Tibial nerve (tissue), 4 donors: ENCODE measurements at regions not wholly inside any gene's neighbourhood (a gene's known extent, or its start where the extent isn't known, plus 50 kb on each side); places are given as distances from the start of the nearest gene placed in this dataset.

Experiments
- DNase-seq, 2 donors: peaks; one replicate each; pipeline ENCODE4 v3.0.0-alpha.2; 2019; ENCODE audit warnings: low spot score in 2 of 2
- H3K27ac ChIP-seq, 4 donors: fragments of 200-600 bp; sonication (generic) in 3 of 4; one replicate each; pipeline ENCODE4 v1.5.1; 2017 to 2019; ENCODE audit warnings: mild to moderate bottlenecking in 1 of 4
- H3K27me3 ChIP-seq, 2 donors: fragments of 200-600 bp; sonication (generic) in 1 of 2; one replicate each; pipeline versions ENCODE4 v1.5.1 to v1.6.0; 2017 to 2019
- H3K36me3 ChIP-seq, 3 donors: fragments of 200-600 bp; sonication (generic); one replicate each; pipeline ENCODE4 v1.5.1; 2018 to 2019
- H3K4me1 ChIP-seq, 4 donors: fragments of 200-600 bp; sonication (generic) in 3 of 4; one replicate each; pipeline ENCODE4 v1.5.1; 2017 to 2019
- H3K4me3 ChIP-seq, 4 donors: fragments of 200-600 bp; sonication (generic) in 3 of 4; one replicate each; pipeline ENCODE4 v1.5.1; 2017 to 2019; ENCODE audit warnings: mild to moderate bottlenecking in 1 of 4, moderate library complexity in 1 of 4
- H3K9me3 ChIP-seq, 4 donors: fragments of 200-600 bp; sonication (generic) in 3 of 4; one replicate each; pipeline ENCODE4 v1.5.1; 2017 to 2019
- CTCF ChIP-seq, 5 experiments: fragments of 200-600 bp in 3 of 5; fragments of 450-650 bp in 2 of 5; sonication (generic) in 3 of 5; IDR thresholded peaks; one replicate each; pipeline ENCODE4 v1.5.1; 2016 to 2019; ENCODE audit warnings: antibody characterized with exemption in 5 of 5, mild to moderate bottlenecking in 3 of 5, moderate library complexity in 2 of 5
- EP300 ChIP-seq, 2 donors: sonication (generic); formaldehyde crosslinking; IDR thresholded peaks; one replicate each; pipeline ENCODE4 v1.6.1; 2017; ENCODE audit warnings: antibody characterized with exemption in 2 of 2, mild to moderate bottlenecking in 1 of 2
- POLR2A ChIP-seq, 2 donors: fragments of 450-650 bp; IDR thresholded peaks; one replicate each; pipeline ENCODE4 v1.6.1; 2017; ENCODE audit warnings: antibody characterized with exemption in 2 of 2, mild to moderate bottlenecking in 2 of 2, moderate library complexity in 2 of 2
- WGBS, 2 donors: methylation state at CpG; one replicate each; pipeline ENCODE4 v1.1.5; 2018; 5-methylcytosine and 5-hydroxymethylcytosine counted together

GRCh38 chr11:4191031-4191571 lies 96.5 kb downstream of the RRM1 start:
- Histone ChIP-seq H3K36me3 (no peaks in the 10 kb centered on the region), H3K4me1 (peaks cover 0 to 9% (median 0%) of the 10 kb centered on the region in 4 donors), H3K27ac (no peak overlapping the region), H3K4me3 (no peak overlapping the region), H3K27me3 (no peaks in the 10 kb centered on the region), H3K9me3 (no peaks in the 10 kb centered on the region)
- WGBS, 2 donors: 74 to 77% methylated on average over 9 of the region's 9 CpGs
- DNase-seq: no peak
- TF ChIP-seq CTCF (IDR thresholded peaks at IDR 0.05): no peak

GRCh38 chr11:4190519-4190918 lies 95.9 kb downstream of the RRM1 start:
- Histone ChIP-seq H3K36me3 (no peaks in the 10 kb centered on the region), H3K9me3 (no peaks in the 10 kb centered on the region), H3K27me3 (no peaks in the 10 kb centered on the region), H3K4me3 (no peak overlapping the region), H3K4me1 (peaks cover 0 to 9% (median 0%) of the 10 kb centered on the region in 4 donors), H3K27ac (no peak overlapping the region)
- TF ChIP-seq POLR2A (IDR thresholded peaks at IDR 0.05) (no peak), EP300 (IDR thresholded peaks at IDR 0.05) (no peak), CTCF (IDR thresholded peaks at IDR 0.05) (no peak)
- no peak for DNase-seq
- 76 to 80% methylated on average over 8 of the region's 8 CpGs for WGBS, 2 donors

- no peak overlapping the region for H3K27ac ChIP-seq
- no peak for TF ChIP-seq CTCF (IDR thresholded peaks at IDR 0.05)
- H3K9me3 ChIP-seq: no peaks in the 10 kb centered on the region
- H3K27me3 ChIP-seq: no peaks in the 10 kb centered on the region
- 50% methylated on average over 2 of the region's 2 CpGs for WGBS, 2 donors
- peaks cover 0 to 9% (median 0%) of the 10 kb centered on the region in 4 donors for H3K4me1 ChIP-seq
- H3K36me3 ChIP-seq: no peaks in the 10 kb centered on the region
- no peak overlapping the region for H3K4me3 ChIP-seq
- no peak for DNase-seq
Measured at GRCh38 chr11:4190098-4190497, 95.5 kb downstream of the RRM1 start.
